ENCODE measurements at regions not wholly inside any gene's neighbourhood (a gene's known extent, or its start where the extent isn't known, plus 50 kb on each side); places are given as distances from the start of the nearest gene placed in this dataset.

DNA sequence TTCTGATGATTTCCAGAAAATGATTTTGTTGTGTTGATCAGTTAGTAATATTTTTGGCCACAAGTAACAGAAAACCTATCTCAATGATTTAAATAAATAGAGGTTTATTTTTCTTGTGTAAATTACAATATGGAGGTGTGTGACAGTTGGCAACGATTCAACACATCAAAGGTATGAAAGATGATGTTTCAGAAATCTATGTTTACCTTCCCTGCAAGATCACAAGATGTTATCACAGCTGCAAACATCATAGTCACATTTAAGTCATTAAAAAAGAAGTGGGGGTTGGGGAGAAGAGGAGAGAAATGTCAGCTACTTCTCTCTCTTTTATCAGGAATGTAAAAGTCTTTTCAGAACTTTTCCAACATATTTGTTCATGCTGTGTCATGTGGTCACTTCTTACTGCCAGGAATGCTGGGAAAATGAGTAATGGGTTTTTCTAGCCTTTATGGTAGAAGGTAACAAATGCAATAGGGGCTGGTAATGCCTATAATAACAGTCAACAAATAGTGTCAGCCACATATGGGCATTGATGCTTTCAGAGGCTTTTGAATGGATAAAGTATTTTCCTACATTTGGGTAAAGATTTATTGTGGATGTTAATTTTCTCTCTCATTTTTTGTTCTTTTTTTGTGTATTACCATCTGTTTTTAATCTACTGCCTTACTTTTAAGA lies 742.7 kb downstream of the TLE1 start:
- TF ChIP-seq, protein P1, sequence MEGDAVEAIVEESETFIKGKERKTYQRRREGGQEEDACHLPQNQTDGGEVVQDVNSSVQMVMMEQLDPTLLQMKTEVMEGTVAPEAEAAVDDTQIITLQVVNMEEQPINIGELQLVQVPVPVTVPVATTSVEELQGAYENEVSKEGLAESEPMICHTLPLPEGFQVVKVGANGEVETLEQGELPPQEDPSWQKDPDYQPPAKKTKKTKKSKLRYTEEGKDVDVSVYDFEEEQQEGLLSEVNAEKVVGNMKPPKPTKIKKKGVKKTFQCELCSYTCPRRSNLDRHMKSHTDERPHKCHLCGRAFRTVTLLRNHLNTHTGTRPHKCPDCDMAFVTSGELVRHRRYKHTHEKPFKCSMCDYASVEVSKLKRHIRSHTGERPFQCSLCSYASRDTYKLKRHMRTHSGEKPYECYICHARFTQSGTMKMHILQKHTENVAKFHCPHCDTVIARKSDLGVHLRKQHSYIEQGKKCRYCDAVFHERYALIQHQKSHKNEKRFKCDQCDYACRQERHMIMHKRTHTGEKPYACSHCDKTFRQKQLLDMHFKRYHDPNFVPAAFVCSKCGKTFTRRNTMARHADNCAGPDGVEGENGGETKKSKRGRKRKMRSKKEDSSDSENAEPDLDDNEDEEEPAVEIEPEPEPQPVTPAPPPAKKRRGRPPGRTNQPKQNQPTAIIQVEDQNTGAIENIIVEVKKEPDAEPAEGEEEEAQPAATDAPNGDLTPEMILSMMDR (IDR thresholded peaks at IDR 0.05; ENCODE audit: low read depth, low read length): no peak
- DNase-seq (ENCODE audit: extremely low read depth, low read depth): no peak

GRCh38 chr9:80945436-80945835 lies 743.9 kb downstream of the TLE1 start:
- TF ChIP-seq, protein P1 (IDR thresholded peaks at IDR 0.05; ENCODE audit: low read depth, low read length): no peak
- DNase-seq (ENCODE audit: extremely low read depth, low read depth): no peak

DNA sequence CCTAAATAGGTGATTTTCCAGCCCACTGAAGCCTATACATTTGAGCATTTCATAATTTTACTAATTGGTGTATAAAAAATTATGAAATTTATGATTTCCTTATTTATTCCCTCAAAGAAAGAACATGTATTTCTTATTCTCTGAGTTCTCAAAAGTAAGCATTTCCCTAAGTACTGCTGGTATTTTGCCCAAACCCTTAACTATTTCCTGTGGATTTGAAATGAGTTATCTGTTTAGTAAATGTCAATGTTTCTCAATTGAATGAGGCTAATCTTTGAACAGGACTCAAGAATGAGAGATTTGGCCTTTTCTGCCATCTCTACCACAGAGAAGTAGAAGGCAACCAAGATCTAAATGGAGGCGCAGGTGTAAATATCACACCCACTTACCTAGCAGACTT lies 751.7 kb downstream of the TLE1 start:
- DNase-seq (ENCODE audit: extremely low read depth, low read depth): no peak
- TF ChIP-seq, protein P1 (IDR thresholded peaks at IDR 0.05; ENCODE audit: low read depth, low read length): no peak

DNA sequence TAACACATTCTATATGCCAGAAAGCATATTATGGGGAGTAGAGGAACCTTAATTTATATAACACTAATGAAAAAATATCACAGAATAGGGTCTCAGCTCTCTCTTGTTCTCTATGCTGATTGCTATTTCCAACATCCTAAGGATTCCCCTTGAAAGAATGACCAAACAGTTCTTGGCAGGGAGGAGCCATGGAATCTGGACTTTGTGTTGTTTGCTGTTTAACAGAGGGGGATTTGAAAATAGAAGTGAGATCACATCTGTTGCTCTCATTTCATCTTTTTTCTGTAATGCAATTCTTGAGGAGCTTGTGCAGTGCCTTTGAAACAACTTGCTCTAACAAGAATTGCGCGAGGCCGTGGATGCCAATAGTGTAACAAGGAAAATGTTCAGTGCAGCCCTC lies 755.3 kb downstream of the TLE1 start:
- DNase-seq (ENCODE audit: extremely low read depth, low read depth): no peak

DNA sequence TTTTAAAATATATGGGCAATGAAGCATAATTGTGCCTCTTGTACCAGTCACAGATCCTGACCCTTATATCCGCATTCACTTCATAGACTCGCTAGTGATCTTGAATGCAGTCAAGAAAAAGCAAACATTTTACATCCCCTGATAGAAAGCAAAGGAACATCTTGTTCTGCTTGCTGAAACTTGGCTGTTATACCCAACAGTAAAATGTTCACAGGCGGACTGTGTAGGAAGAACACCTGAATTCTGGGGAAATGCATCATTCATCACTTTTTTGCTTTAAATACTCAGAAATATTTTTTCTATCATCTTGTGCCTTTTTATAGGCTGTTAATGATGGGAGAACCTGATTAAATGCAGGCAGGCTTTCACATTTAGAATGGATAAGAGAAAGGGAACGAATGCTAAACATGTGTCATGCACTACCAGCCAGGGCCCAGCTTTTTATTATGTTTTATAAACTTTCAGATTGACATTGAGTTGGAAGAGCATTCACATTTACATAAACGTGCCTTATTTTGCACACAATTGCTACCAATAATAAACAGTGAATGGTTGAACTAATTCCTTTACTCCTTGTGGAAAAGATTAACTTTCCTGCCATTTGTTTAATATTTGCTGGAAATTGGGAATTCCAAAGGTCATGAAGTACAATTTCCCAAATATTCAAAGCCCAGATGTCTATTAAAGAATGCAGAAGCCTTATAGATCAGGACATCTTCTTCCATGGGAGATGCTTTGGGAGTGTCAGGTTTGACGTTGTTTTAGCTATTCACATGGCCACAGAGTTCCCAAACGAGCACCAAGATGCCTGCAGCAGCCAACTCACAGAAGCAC lies 756.2 kb downstream of the TLE1 start:
- TF ChIP-seq, protein P1 (IDR thresholded peaks at IDR 0.05; ENCODE audit: low read depth, low read length): no peak
- no peak for DNase-seq (ENCODE audit: extremely low read depth, low read depth)

More for the DNA sequence above, 755.3 kb downstream of the TLE1 start:
- TF ChIP-seq, protein P1 (IDR thresholded peaks at IDR 0.05; ENCODE audit: low read depth, low read length): no peak

DNA sequence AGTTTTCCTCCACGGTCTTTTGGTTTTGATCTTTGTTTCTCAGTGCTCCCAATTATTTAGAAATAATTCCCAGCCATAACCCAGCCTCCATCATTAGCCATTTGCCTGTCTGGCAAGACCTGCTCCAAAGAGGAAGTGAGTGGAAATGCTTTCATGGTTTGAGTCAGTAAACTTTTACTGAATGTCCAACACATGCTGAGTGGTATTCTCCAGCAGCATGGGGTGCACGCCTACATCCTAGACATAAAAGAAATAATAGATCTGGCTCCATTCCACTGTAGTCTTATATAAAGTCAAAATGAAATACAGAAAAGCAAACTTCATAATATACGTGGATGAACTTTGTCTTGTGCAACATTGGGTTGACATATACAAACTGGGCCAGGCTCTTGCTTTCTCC lies 757.2 kb downstream of the TLE1 start:
- no peak for DNase-seq (ENCODE audit: extremely low read depth, low read depth)
- TF ChIP-seq, protein P1 (IDR thresholded peaks at IDR 0.05; ENCODE audit: low read depth, low read length): no peak

- no peak for DNase-seq (ENCODE audit: extremely low read depth, low read depth)
- TF ChIP-seq, protein P1 (IDR thresholded peaks at IDR 0.05; ENCODE audit: low read depth, low read length): no peak
Measured at GRCh38 chr9:80931163-80931562, 758.2 kb downstream of the TLE1 start.

Data from AG09319 (cell line).